ENCODE measurements at regions not wholly inside any gene's neighbourhood (a gene's known extent, or its start where the extent isn't known, plus 50 kb on each side); places are given as distances from the start of the nearest gene placed in this dataset.
"Not testable (repeated sequence)": the region's sequence is repeated elsewhere in the genome, so short reads cannot be mapped to it uniquely, and the experiment has no call there.

GRCh38 chrX:34404386-34405070 lies 252.6 kb downstream of the TMEM47 start:
- DNase-seq = no peak

- DNase-seq = no peak
These were observed 255.7 kb downstream of the TMEM47 start for GRCh38 chrX:34401411-34401810.

GRCh38 chrX:34382416-34382815 lies 250.3 kb upstream of the FAM47A start:
- no peak for DNase-seq

- DNase-seq = no peak
These were observed 249.1 kb upstream of the FAM47A start for GRCh38 chrX:34381241-34381640.

- DNase-seq = no peak
These were observed 247.8 kb upstream of the FAM47A start for GRCh38 chrX:34379891-34380290.

- DNase-seq = no peak
These were observed 245.5 kb upstream of the FAM47A start for GRCh38 chrX:34377645-34378044.

- DNase-seq = no peak
These were observed 239.6 kb upstream of the FAM47A start for GRCh38 chrX:34371754-34372153.

GRCh38 chrX:34365471-34365870 lies 233.4 kb upstream of the FAM47A start:
- no peak for DNase-seq

- DNase-seq = no peak
These were observed 218.6 kb upstream of the FAM47A start for GRCh38 chrX:34350561-34351335.

- DNase-seq = no peak
These were observed 210.9 kb upstream of the FAM47A start for GRCh38 chrX:34343001-34343400.

- DNase-seq = no peak
These were observed 209.7 kb upstream of the FAM47A start for GRCh38 chrX:34341814-34342213.

- DNase-seq = no peak
These were observed 209.1 kb upstream of the FAM47A start for GRCh38 chrX:34341258-34341657.

- DNase-seq = no peak
These were observed 205.9 kb upstream of the FAM47A start for GRCh38 chrX:34338046-34338445.

GRCh38 chrX:34335376-34335775 lies 203.3 kb upstream of the FAM47A start:
- DNase-seq = not testable (repeated sequence)

GRCh38 chrX:34332334-34332733 lies 200.2 kb upstream of the FAM47A start:
- no peak for DNase-seq

- DNase-seq = no peak
These were observed 193.3 kb upstream of the FAM47A start for GRCh38 chrX:34325460-34325859.

- not testable (repeated sequence) for DNase-seq
These were observed 188.3 kb upstream of the FAM47A start for GRCh38 chrX:34320424-34320823.

GRCh38 chrX:34300871-34301270 lies 168.8 kb upstream of the FAM47A start:
- peak in 1 of 2 experiments; percentile 0 for DNase-seq

GRCh38 chrX:34299451-34299967 lies 167.4 kb upstream of the FAM47A start:
- DNase-seq = no peak

- DNase-seq = no peak
These were observed 162.6 kb upstream of the FAM47A start for GRCh38 chrX:34294665-34295064.

GRCh38 chrX:34288782-34289181 lies 156.7 kb upstream of the FAM47A start:
- DNase-seq = no peak

GRCh38 chrX:34279866-34280560 lies 147.9 kb upstream of the FAM47A start:
- DNase-seq = no peak

- no peak for DNase-seq
These were observed 143.6 kb upstream of the FAM47A start for GRCh38 chrX:34275699-34276098.

- no peak for DNase-seq
These were observed 138.3 kb upstream of the FAM47A start for GRCh38 chrX:34270434-34270833.
